Mesothelial cell of epicardium (in vitro differentiated cells): ENCODE measurements at regions not wholly inside any gene's neighbourhood (a gene's known extent, or its start where the extent isn't known, plus 50 kb on each side); places are given as distances from the start of the nearest gene placed in this dataset.

Experiments
- DNase-seq, 2 experiments: peaks; one replicate each; pipeline ENCODE4 v3.0.0; 2021; ENCODE audit warnings: low spot score in 2 of 2; ENCODE audit not compliant: unreplicated experiment in 2 of 2
- H3K27ac Mint-ChIP-seq: 2 replicates; pipeline ENCODE4 v1.8.0; 2021; ENCODE audit warnings: mixed read lengths
- H3K27me3 Mint-ChIP-seq: 2 replicates; pipeline ENCODE4 v1.8.0; 2021; ENCODE audit warnings: low read depth, mixed read lengths
- H3K36me3 Mint-ChIP-seq: 2 replicates; pipeline ENCODE4 v1.8.0; 2021; ENCODE audit warnings: mixed read lengths
- H3K4me1 Mint-ChIP-seq: 2 replicates; pipeline ENCODE4 v1.8.0; 2021; ENCODE audit warnings: mixed read lengths
- H3K4me3 Mint-ChIP-seq: 2 replicates; pipeline ENCODE4 v1.8.0; 2021; ENCODE audit warnings: mild to moderate bottlenecking, moderate library complexity, mixed read lengths
- H3K9me3 Mint-ChIP-seq: 2 replicates; pipeline ENCODE4 v1.8.0; 2021; ENCODE audit warnings: mixed read lengths
- CTCF ChIP-seq: fragments of 200-600 bp; sonication (generic); IDR thresholded peaks from one replicate; pipeline ENCODE4 v1.5.0; 2021; ENCODE audit warnings: antibody characterized with exemption; ENCODE audit not compliant: unreplicated experiment

- H3K4me1 Mint-ChIP-seq = no peaks in the 10 kb centered on the region
These were observed 567.7 kb downstream of the TLR4 start for GRCh38 chr9:118271936-118272335.

GRCh38 chr9:118273048-118273447 is 568.8 kb downstream of the TLR4 start:
- no peak for TF ChIP-seq CTCF
- Mint-ChIP-seq H3K36me3 (no peaks in the 10 kb centered on the region), H3K27me3 (no peaks in the 10 kb centered on the region), H3K9me3 (no peaks in the 10 kb centered on the region), H3K4me3 (no peak overlapping the region), H3K27ac (no peak overlapping the region), H3K4me1 (no peaks in the 10 kb centered on the region)
- DNase-seq = no peak

More at GRCh38 chr9:118271936-118272335, 567.7 kb downstream of the TLR4 start:
- DNase-seq = no peak
- Mint-ChIP-seq H3K36me3 (no peaks in the 10 kb centered on the region), H3K27me3 (no peaks in the 10 kb centered on the region), H3K4me3 (no peak overlapping the region), H3K9me3 (no peaks in the 10 kb centered on the region), H3K27ac (no peak overlapping the region)
- TF ChIP-seq CTCF = no peak

- no peak for DNase-seq
- no peak overlapping the region for H3K4me3 Mint-ChIP-seq
- H3K4me1 Mint-ChIP-seq = no peaks in the 10 kb centered on the region
- H3K36me3 Mint-ChIP-seq = no peaks in the 10 kb centered on the region
- no peak overlapping the region for H3K27ac Mint-ChIP-seq
- H3K9me3 Mint-ChIP-seq = no peaks in the 10 kb centered on the region
- peaks cover 7% of the 10 kb centered on the region for H3K27me3 Mint-ChIP-seq
- TF ChIP-seq CTCF = no peak
These were observed 572.6 kb downstream of the TLR4 start for GRCh38 chr9:118276784-118277183.

- no peak overlapping the region for H3K27ac Mint-ChIP-seq
- peaks cover 2% of the 10 kb centered on the region for H3K9me3 Mint-ChIP-seq
- peaks cover 17% of the 10 kb centered on the region for H3K27me3 Mint-ChIP-seq
- no peak for DNase-seq
- no peak overlapping the region for H3K4me3 Mint-ChIP-seq
- no peaks in the 10 kb centered on the region for H3K36me3 Mint-ChIP-seq
- no peak for TF ChIP-seq CTCF
- no peaks in the 10 kb centered on the region for H3K4me1 Mint-ChIP-seq
These were observed 577.6 kb downstream of the TLR4 start for GRCh38 chr9:118281772-118282171.

GRCh38 chr9:118283488-118283887 is 579.3 kb downstream of the TLR4 start:
- peaks cover 17% of the 10 kb centered on the region for H3K27me3 Mint-ChIP-seq
- TF ChIP-seq CTCF = no peak
- H3K4me3 Mint-ChIP-seq = no peak overlapping the region
- H3K36me3 Mint-ChIP-seq = no peaks in the 10 kb centered on the region
- peaks cover 3% of the 10 kb centered on the region for H3K9me3 Mint-ChIP-seq
- no peaks in the 10 kb centered on the region for H3K4me1 Mint-ChIP-seq
- no peak overlapping the region for H3K27ac Mint-ChIP-seq
- no peak for DNase-seq

- TF ChIP-seq CTCF = no peak
- no peaks in the 10 kb centered on the region for H3K36me3 Mint-ChIP-seq
- H3K27me3 Mint-ChIP-seq = no peaks in the 10 kb centered on the region
- H3K27ac Mint-ChIP-seq = no peak overlapping the region
- H3K4me3 Mint-ChIP-seq = no peak overlapping the region
- H3K9me3 Mint-ChIP-seq = peaks cover 7% of the 10 kb centered on the region
- DNase-seq = no peak
- H3K4me1 Mint-ChIP-seq = no peaks in the 10 kb centered on the region
These were observed 585.9 kb downstream of the TLR4 start for GRCh38 chr9:118290116-118290515.
